Stimulated activated CD4-positive, alpha-beta T cell treated with anti-CD3 and anti-CD28 coated beads, Interleukin-4, amount 100 ng/mL, for 1 hour (primary cell): ENCODE measurements at regions not wholly inside any gene's neighbourhood (a gene's known extent, or its start where the extent isn't known, plus 50 kb on each side); places are given as distances from the start of the nearest gene placed in this dataset.

Experiments used
- DNase-seq: peaks from one replicate; pipeline ENCODE4 v3.0.0-alpha.2; 2020

DNA sequence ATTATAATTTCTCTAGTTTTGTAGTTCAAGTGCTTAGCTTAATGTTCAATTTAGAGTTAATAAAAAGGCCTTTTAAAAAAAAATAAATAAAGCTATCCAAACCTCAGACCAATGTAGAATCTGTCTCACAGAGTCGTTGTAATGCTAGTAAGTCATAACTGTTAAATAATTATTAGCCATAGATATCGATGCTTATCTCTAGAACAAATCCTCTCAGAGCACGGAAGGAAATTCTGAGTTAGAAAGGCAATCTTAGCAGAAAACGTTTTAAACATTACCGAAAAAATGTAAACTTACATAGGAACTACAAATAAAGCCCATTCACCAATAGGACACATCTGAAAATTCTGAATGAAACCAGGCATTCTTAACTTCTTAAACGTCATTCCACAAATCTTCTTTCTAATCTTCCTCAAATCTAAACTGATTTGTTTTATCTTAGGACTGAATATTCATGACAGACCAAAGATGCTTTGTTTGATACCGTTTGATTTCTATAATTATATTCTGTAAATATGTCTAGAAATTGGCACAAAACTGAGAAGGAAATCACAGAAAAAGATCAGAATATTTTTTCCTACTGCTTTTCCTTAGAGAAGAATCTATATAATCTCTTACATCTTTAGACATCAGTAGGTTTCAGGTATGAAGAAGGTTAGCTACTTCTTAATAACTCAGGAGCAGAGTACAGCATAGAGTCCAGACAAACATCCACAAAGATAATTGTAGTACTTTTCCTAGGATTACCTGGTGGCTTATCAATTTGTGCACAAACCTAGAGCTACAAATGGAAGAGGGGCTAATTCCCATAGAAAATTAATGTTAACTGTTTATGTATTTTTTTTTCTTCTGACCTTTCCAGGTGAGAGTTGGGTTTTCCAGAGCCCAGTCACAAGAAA lies 140.7 kb downstream of the BTC start:
- DNase-seq: no peak

DNA sequence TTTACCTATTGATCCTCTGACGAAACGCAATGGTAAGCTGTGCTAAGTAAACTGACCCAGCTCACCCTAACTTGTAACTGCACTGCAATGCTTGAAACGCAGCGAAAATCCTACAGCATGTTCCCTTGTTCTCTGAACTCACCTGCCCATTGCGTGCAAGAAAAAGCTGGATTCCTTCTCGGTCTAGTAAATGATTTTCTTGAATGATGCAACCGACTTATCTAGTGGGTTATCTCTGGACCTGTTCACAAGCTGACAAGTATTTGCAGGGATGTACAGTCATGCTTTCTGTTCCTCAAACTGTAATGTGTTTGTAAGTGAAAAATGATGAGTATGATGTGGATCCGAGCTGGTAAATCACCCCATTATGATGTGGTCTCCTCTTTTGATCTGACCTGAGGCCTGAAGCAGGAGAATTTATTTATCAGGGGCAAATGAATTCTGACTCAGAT lies 140.1 kb downstream of the BTC start:
- DNase-seq: no peak

DNA sequence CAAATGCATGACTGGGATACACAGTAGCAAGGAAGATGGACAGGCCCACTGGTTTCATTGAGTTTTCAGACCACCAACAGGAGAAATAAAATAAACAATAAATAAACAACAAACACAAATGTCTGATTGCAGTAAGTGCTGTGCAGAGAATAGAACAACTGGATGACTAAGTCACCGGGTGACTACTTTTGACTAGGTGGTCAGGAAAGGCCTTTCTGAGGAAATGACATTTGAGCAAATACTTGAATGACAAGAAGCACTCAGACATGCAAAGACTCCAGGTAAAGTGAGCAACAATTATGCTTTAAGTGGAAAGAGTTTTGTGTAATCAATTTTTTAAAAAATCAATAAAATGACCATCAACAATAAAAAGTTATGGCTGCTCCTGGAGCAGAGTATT lies 137.7 kb downstream of the BTC start:
- DNase-seq: no peak

DNA sequence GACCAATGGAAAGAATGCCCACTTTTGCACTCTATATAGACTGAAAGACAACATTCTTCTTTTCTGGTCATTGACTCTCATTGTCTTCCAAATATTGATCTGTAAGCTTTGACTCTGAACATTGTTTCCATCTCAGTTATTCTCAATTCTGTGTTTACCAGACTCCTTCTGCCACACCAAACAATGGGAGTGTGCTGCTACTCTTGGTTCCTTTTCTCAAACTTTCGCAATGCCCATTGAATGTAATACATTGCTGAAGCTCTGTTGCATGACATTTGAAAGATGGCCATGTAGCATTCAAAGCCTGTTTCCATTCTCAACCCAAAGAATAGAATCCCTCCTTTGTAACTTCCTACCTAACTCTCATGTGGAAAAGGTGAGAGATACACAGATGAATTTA lies 136.2 kb downstream of the BTC start:
- no peak for DNase-seq

DNA sequence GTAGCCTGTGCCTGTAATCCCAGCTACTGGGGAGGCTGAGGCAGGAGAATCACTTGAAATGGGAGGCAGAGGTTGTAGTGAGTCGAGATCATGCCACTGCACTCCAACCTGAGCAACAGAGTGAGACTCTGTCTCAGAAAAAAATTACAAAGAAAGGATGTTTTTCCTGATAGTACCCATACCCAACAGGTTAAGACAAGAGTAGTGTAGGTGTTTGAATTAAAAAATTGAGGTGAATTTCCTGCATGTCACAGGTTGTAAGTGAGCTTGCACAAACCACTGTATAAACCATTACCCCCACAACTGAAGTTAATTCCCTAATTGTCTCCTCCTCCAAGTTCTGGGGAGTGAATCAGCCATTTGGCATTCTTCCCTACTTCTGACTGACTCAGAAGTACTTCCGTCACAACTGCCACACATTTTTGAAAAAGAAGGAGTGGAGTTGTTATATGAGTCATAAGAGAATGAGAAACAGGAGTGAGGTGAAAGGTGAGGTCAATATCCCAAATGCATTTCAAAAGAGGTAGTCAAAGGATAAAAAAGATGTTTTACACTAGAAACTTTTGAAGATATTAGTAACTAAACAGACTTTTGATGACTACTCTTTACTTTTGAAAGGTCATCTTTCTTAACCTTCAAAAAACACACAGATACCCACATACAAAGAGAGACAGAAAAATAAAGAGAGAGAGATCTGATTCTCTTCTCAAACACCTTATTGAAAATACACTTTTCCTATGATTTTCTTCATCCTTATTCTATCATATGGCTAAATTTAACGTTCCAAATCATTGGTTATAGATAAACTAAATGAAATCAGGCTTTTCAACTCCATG lies 134.5 kb downstream of the BTC start:
- DNase-seq: no peak

GRCh38 chr4:74660866-74661265 lies 133.5 kb downstream of the BTC start:
- no peak for DNase-seq

- DNase-seq: no peak
These were observed 132.7 kb downstream of the BTC start for GRCh38 chr4:74661427-74662201.

DNA sequence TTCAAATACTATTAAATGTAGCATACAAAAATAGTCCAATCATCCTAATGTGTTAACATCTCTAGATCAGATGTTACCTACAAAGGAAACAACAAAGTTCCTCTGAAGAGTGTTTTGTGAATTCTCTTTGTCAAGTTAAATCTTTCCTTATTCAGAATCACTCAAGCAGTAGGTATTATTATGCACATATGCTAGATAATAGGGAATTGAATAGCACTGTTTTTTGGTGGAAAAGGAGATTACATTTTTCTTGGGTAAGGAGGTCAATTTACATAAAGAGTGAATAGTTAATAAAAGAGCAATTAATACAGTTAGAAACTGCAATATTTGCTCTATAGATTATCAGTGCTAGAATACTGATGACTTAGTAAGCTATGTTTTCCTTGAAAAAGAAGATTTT lies 130.7 kb downstream of the BTC start:
- no peak for DNase-seq

DNA sequence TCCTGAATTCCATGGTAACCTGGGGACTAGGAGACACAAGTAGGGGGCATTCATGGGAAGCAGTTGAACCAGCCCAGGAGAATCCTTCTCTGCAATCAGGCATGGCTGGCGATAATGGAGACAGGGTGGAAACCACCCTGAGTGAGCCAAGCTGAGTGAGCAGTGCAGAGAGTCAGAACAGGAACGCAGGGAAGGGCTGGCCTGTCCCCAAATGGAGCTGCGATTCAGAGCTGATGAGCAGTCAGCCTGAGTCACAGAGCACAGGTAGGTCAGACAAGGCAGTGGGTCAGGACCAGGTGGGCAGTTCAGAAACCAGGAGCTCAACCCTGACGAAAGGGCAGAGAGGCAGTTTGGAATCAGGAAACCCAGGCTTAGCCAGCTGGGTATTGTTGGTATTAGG lies 129.0 kb downstream of the BTC start:
- DNase-seq: no peak

DNA sequence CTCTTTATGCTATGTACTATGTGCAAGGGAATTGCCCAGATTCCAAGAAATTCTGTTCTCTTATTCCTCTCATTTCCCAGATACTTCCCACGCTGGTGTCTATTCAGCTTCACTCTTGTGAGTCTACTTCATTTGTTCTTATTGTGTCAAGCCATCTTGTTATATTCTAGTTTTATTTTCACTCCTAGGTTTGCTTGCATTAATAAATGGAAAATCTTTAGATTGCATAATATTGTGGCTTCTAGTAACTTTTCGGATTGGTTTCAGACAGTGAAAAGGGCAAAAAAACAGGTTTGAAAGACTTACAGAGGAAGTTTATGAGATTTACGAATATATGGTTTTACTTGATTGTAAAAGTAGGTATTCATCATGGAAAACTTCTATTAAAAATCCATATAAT lies 128.4 kb downstream of the BTC start:
- DNase-seq: no peak

GRCh38 chr4:74667438-74667837 lies 126.9 kb downstream of the BTC start:
- no peak for DNase-seq

DNA sequence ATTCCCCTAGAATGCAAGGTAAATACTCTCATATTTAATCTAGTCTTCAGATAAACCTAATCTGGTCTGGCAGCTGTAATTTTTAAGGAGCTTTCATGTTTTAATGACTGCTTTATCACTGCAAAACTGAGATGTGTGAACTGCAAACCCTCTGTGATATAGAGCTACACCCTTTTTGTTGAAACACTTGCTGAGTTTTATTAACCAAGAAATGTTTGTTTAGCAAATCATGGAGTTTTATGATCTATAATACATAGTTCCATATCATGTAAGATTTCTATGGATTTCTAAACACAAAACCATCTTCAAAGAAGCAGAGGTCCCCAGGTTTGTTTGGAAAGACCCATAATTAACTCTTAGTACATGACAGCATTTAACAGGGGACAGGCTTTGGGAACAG lies 126.4 kb downstream of the BTC start:
- no peak for DNase-seq

GRCh38 chr4:74669702-74670101 lies 124.6 kb downstream of the BTC start:
- DNase-seq: no peak

DNA sequence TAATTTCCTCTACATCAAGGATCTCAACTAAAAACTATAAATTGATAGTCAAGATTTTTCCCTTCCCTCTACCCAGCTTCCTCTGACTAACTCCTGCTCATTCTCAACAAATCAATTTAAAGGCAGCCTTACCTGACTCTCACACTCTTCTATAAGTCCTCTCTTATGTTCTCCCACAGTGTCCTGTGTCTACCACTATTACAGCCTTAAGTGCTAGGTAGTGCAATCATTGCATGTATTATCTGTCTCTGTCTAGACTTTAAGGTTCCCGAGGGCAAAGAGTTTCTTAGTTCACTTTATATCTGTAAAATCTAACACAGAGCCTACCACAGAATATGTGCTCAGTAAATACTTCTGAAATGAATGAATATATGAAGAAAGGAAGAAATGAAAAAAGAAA lies 123.7 kb downstream of the BTC start:
- DNase-seq: no peak

GRCh38 chr4:74671080-74671698 lies 123.1 kb downstream of the BTC start:
- DNase-seq: peak; percentile 46

GRCh38 chr4:74674750-74675149 lies 119.6 kb downstream of the BTC start:
- no peak for DNase-seq

DNA sequence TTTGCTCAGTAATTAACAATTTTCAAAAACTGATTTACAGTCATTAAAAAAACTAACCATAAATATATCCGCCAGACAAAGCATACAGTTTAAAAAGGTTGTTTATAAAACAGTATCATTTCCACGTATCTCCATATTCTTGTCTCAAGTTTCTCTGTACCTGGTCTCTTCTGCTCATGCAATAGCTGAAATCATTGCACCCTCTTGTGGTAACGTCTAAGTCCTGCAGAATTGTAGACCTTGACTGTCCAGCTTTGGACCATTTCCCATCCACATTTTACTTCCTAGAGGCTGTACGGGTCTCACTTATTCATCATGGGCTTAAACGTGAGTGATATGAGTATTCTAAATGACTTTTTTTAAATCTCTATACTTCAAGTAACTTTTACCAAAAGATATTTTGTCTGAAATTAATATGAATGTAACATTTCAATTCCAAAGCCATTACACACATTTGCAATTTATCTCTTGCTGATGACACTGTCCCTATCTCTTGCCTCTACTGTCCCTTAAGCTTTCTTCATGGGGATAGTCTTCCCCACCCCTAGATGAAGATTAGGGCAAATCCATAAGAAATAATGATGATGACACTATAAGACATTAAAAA lies 118.5 kb downstream of the BTC start:
- DNase-seq: no peak

GRCh38 chr4:74682567-74683359 lies 111.6 kb downstream of the BTC start:
- DNase-seq: no peak

- no peak for DNase-seq
These were observed 101.4 kb downstream of the BTC start for GRCh38 chr4:74692972-74693371.
